ENCODE measurements at regions not wholly inside any gene's neighbourhood (a gene's known extent, or its start where the extent isn't known, plus 50 kb on each side); places are given as distances from the start of the nearest gene placed in this dataset.

GRCh38 chr14:94675036-94675435, 62.8 kb downstream of the SERPINA3 start:
- no peaks in the 10 kb centered on the region for H3K9me3 ChIP-seq (replicated peaks; ENCODE audit: control insufficient read depth, insufficient read depth, low read depth, low read length)
- no peak overlapping the region for H2AFZ ChIP-seq (ENCODE audit: low read depth, low read length)
- CTCF ChIA-PET (ENCODE audit: low intra/inter-chr PET ratio) = no interaction called here
- in situ Hi-C loops (cut with MboI) = no loop called here
- no peaks in the 10 kb centered on the region for H4K20me1 ChIP-seq (replicated peaks; ENCODE audit: control insufficient read depth, insufficient read depth, low read length)
- H3K9me1 ChIP-seq (ENCODE audit: control insufficient read depth, insufficient read depth, low read length) = no peaks in the 10 kb centered on the region
- no peaks in the 10 kb centered on the region; a peak in 1 of 5 replicates for H3K4me1 ChIP-seq (replicated peaks in 1 of 2; ENCODE audit: control insufficient read depth in 2 of 2, insufficient read depth in 2 of 2, low read length in 2 of 2)
- FAIRE-seq = no peak
- no peaks in the 10 kb centered on the region; a peak in 1 of 5 replicates for H3K27me3 ChIP-seq (ENCODE audit: control insufficient read depth in 2 of 2, insufficient read depth in 2 of 2, low read length in 2 of 2)
- 2% methylated on average over 7 of the region's 8 CpGs for WGBS (ENCODE audit: insufficient coverage, low coverage, missing lambda C conversion rate)
- BruUV-seq (replicated peaks) = no TSS peak
- ATAC-seq = no peak
- H3K36me3 ChIP-seq (ENCODE audit: control insufficient read depth, insufficient read depth, low read length) = no peaks in the 10 kb centered on the region
- no peak for DNase-seq (ENCODE audit: extremely low read depth in 1 of 4, low spot score in 3 of 4)
- H3K9ac ChIP-seq (ENCODE audit: insufficient read depth in 1 of 2, low read depth in 2 of 2, low read length in 2 of 2) = no peak overlapping the region
- H3K27ac ChIP-seq (ENCODE audit: extremely low read depth, low read depth, low read length) = no peak overlapping the region
- H3K79me2 ChIP-seq (ENCODE audit: control insufficient read depth, insufficient read depth, low read length) = no peaks in the 10 kb centered on the region
- no peak overlapping the region for H3K4me3 ChIP-seq
- intact Hi-C loops (cut with micrococcal nuclease) = no loop called here
- POLR2A ChIA-PET = no interaction called here
- H3K4me2 ChIP-seq (ENCODE audit: insufficient read depth, low read length) = no peak overlapping the region
- TF ChIP-seq, protein P1, sequence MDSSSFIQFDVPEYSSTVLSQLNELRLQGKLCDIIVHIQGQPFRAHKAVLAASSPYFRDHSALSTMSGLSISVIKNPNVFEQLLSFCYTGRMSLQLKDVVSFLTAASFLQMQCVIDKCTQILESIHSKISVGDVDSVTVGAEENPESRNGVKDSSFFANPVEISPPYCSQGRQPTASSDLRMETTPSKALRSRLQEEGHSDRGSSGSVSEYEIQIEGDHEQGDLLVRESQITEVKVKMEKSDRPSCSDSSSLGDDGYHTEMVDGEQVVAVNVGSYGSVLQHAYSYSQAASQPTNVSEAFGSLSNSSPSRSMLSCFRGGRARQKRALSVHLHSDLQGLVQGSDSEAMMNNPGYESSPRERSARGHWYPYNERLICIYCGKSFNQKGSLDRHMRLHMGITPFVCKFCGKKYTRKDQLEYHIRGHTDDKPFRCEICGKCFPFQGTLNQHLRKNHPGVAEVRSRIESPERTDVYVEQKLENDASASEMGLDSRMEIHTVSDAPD (CRISPR knock-in tag; IDR thresholded peaks at IDR 0.05) = no peak
- TF ChIP-seq, protein P2, sequence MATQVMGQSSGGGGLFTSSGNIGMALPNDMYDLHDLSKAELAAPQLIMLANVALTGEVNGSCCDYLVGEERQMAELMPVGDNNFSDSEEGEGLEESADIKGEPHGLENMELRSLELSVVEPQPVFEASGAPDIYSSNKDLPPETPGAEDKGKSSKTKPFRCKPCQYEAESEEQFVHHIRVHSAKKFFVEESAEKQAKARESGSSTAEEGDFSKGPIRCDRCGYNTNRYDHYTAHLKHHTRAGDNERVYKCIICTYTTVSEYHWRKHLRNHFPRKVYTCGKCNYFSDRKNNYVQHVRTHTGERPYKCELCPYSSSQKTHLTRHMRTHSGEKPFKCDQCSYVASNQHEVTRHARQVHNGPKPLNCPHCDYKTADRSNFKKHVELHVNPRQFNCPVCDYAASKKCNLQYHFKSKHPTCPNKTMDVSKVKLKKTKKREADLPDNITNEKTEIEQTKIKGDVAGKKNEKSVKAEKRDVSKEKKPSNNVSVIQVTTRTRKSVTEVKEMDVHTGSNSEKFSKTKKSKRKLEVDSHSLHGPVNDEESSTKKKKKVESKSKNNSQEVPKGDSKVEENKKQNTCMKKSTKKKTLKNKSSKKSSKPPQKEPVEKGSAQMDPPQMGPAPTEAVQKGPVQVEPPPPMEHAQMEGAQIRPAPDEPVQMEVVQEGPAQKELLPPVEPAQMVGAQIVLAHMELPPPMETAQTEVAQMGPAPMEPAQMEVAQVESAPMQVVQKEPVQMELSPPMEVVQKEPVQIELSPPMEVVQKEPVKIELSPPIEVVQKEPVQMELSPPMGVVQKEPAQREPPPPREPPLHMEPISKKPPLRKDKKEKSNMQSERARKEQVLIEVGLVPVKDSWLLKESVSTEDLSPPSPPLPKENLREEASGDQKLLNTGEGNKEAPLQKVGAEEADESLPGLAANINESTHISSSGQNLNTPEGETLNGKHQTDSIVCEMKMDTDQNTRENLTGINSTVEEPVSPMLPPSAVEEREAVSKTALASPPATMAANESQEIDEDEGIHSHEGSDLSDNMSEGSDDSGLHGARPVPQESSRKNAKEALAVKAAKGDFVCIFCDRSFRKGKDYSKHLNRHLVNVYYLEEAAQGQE (IDR thresholded peaks at IDR 0.05; ENCODE audit: borderline replicate concordance) = no peak
- TF ChIP-seq, protein P2 (CRISPR knock-in tag; IDR thresholded peaks at IDR 0.05; ENCODE audit: low read depth) = no peak
- TF ChIP-seq POU5F1 (IDR thresholded peaks at IDR 0.05; ENCODE audit: borderline replicate concordance, low read depth, low read length, partially characterized antibody) (no peak), PTRF (tag; IDR thresholded peaks at IDR 0.05) (no peak), SRF (CRISPR knock-in tag; IDR thresholded peaks at IDR 0.05) (no peak), BRF1 (IDR thresholded peaks at IDR 0.05; ENCODE audit: borderline replicate concordance, extremely low read depth, insufficient read length) (no peak), CLOCK (CRISPR knock-in tag; IDR thresholded peaks at IDR 0.05; ENCODE audit: borderline replicate concordance) (no peak)
